GM12878 (cell line): ENCODE measurements at regions not wholly inside any gene's neighbourhood (a gene's known extent, or its start where the extent isn't known, plus 50 kb on each side); places are given as distances from the start of the nearest gene placed in this dataset.

Source experiments
- HDGF ChIP-seq: fragments of 450-650 bp; IDR thresholded peaks from 2 replicates; pipeline ENCODE4 v1.6.1; 2016; ENCODE audit warnings: antibody characterized with exemption
- NRF1 ChIP-seq: conservative IDR thresholded peaks from 2 replicates; pipeline ENCODE4 v1.6.1; 2011; ENCODE audit warnings: mild to moderate bottlenecking, low read depth, low read length, improper control_type of control experiment

DNA sequence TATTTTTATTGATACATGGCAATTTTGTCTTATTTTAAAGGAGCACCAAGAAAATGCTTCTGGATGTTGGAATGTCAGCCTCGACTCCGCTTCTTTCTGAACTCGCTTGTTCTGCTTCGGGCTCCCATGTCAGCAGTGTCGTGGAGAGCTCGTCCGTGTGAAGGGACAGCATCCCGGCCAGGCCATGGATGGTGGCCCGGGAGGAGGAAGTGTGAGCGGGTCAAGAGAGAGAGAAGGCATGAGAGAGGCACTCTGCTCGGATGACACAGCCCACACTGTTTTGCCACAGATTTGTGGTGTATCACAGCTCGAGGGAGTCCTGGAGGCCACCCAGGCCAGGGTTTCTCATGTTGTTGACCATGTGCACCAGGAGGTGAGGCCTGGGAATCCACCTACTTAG lies 107.0 kb downstream of the TRAPPC11 start:
- no peak for TF ChIP-seq HDGF
- no peak for TF ChIP-seq NRF1
